GM19324 (cell line): ENCODE measurements at regions not wholly inside any gene's neighbourhood (a gene's known extent, or its start where the extent isn't known, plus 50 kb on each side); places are given as distances from the start of the nearest gene placed in this dataset.
"Not testable (repeated sequence)": the region's sequence is repeated elsewhere in the genome, so short reads cannot be mapped to it uniquely, and the experiment has no call there.

Experiments
- ATAC-seq: cut with Tn5 transposase; IDR thresholded peaks from one replicate; pipeline ENCODE4 v1.9.1; 2021; ENCODE audit warnings: mild to moderate bottlenecking, moderate library complexity; ENCODE audit not compliant: unreplicated experiment, low FRiP score

- ATAC-seq = no peak
Observed at GRCh38 chr10:31173752-31174151, 142.1 kb upstream of the ZNF438 start.

- no peak for ATAC-seq
Observed at GRCh38 chr10:31179091-31179680, 139.8 kb upstream of the ZEB1 start.

GRCh38 chr10:31186225-31187000 is 132.6 kb upstream of the ZEB1 start:
- ATAC-seq = no peak

GRCh38 chr10:31187182-31187581 is 131.8 kb upstream of the ZEB1 start:
- ATAC-seq = no peak

GRCh38 chr10:31187607-31188210 is 131.3 kb upstream of the ZEB1 start:
- ATAC-seq = no peak

GRCh38 chr10:31188792-31189406 is 130.1 kb upstream of the ZEB1 start:
- no peak for ATAC-seq

- no peak for ATAC-seq
Observed at GRCh38 chr10:31190488-31190887, 128.5 kb upstream of the ZEB1 start.

GRCh38 chr10:31192475-31192874 is 126.5 kb upstream of the ZEB1 start:
- ATAC-seq = no peak

- no peak for ATAC-seq
Observed at GRCh38 chr10:31194986-31195385, 124.0 kb upstream of the ZEB1 start.

- no peak for ATAC-seq
Observed at GRCh38 chr10:31197886-31198285, 121.1 kb upstream of the ZEB1 start.

GRCh38 chr10:31204090-31204489 is 114.9 kb upstream of the ZEB1 start:
- ATAC-seq = no peak

GRCh38 chr10:31207636-31208035 is 111.4 kb upstream of the ZEB1 start:
- ATAC-seq = no peak

GRCh38 chr10:31209478-31209877 is 109.5 kb upstream of the ZEB1 start:
- ATAC-seq = no peak

GRCh38 chr10:31210190-31210589 is 108.8 kb upstream of the ZEB1 start:
- no peak for ATAC-seq

- no peak for ATAC-seq
Observed at GRCh38 chr10:31213959-31214358, 105.1 kb upstream of the ZEB1 start.

GRCh38 chr10:31215052-31215451 is 104.0 kb upstream of the ZEB1 start:
- ATAC-seq = no peak

- no peak for ATAC-seq
Observed at GRCh38 chr10:31219306-31219705, 99.7 kb upstream of the ZEB1 start.

GRCh38 chr10:31228780-31229179 is 90.2 kb upstream of the ZEB1 start:
- ATAC-seq = not testable (repeated sequence)

GRCh38 chr10:31239961-31240360 is 79.1 kb upstream of the ZEB1 start:
- ATAC-seq = no peak

- ATAC-seq = no peak
Observed at GRCh38 chr10:31242902-31243301, 76.1 kb upstream of the ZEB1 start.

- ATAC-seq = not testable (repeated sequence)
Observed at GRCh38 chr10:31251118-31251517, 67.9 kb upstream of the ZEB1 start.
